Bone marrow (tissue), 2 donors: ENCODE measurements at regions not wholly inside any gene's neighbourhood (a gene's known extent, or its start where the extent isn't known, plus 50 kb on each side); places are given as distances from the start of the nearest gene placed in this dataset.
"Not testable (repeated sequence)": the region's sequence is repeated elsewhere in the genome, so short reads cannot be mapped to it uniquely, and the experiment has no call there.

ENCODE experiments used
- DNase-seq, 2 donors: peaks; one replicate each; lab custom pipeline; 2025; lab: John Stamatoyannopoulos, UW

DNA sequence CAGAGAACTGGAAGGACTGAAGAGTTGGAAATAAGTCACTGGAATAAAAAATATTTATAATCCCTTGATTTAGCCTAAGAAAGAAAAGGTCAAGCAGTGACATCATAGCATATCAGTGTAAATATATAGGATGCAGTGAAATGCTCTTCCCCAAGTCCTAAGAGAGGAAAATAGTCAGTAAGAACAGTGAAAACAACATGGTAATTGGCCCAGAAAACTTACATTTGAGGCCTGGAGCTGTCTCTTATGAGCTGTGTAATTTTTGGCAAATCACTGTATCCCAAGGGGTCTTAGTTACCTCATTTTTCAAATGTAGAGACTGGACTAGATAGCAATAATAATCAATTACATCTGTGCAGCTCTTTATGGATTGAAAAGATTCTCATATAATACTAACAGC lies 255.7 kb upstream of the AR start:
- DNase-seq = no peak

GRCh38 chrX:67289055-67289499 lies 254.7 kb upstream of the AR start:
- DNase-seq = no peak

- DNase-seq = no peak
Observed at GRCh38 chrX:67290489-67291220, 253.2 kb upstream of the AR start.

- no peak for DNase-seq
Observed at GRCh38 chrX:67295924-67296323, 247.9 kb upstream of the AR start.

- DNase-seq = no peak
Observed at GRCh38 chrX:67296395-67296794, 247.4 kb upstream of the AR start.

DNA sequence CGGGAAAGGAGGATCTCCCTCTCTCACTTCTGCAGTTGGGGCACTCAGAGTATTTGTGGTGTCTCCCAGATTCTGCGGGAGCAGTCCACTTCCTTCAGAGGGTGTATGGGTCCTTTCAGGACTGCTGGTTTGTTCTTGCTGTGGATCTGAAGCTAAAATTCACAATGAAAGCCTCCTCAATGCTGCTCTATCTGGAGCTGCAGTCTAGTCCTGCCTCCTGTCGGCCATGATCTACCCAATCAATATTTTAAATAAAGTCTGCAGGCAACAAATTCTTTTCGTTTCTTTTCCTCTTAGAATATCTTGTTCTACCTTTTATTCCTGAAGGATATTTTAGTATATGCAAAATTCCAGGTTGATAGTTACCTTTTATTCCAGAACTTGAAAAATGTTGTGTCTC lies 226.1 kb upstream of the AR start:
- DNase-seq = no peak

GRCh38 chrX:67328476-67328875 lies 215.3 kb upstream of the AR start:
- peak in 1 of 2 donors; percentile 75 for DNase-seq

DNA sequence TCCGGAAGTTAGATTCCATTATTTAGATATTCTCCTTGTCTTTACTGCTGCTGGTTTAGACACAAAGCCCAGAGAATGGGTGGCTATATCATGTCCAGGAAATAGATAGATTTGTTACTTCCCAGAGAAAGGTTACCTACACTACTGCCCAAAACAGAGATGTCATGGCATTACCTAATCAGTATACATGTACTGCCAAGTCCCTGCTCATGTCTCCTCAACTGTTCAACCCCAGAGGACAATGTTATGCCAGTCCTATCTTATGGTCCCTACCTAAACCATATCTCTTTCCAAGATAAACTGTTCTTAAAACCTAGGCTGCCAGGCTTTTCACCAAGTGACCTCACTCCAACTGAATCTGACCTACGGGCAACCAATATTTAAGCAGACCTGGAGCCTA lies 209.5 kb upstream of the AR start:
- no peak for DNase-seq

- DNase-seq = no peak
Observed at GRCh38 chrX:67338262-67338661, 205.6 kb upstream of the AR start.

- DNase-seq = no peak
Observed at GRCh38 chrX:67342138-67342537, 201.7 kb upstream of the AR start.

DNA sequence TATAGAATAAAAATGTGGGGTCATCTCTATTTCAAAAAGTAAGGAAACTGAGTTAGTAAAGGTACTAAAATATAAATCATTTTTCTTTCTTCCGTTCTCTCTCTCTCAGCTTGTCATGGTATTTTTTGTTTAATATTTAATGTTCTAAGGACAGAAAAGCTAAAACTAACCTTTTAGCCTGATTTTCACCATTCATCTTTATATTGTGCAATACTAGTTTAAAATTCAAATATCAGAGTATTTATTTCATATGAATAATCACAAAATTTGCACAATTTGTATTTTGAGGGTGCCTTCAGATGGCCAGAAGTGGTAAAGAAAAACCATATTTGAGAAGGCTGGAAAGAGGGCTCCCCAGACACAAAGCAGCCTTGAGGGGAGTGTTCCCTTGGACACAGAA lies 197.6 kb upstream of the AR start:
- DNase-seq = no peak

DNA sequence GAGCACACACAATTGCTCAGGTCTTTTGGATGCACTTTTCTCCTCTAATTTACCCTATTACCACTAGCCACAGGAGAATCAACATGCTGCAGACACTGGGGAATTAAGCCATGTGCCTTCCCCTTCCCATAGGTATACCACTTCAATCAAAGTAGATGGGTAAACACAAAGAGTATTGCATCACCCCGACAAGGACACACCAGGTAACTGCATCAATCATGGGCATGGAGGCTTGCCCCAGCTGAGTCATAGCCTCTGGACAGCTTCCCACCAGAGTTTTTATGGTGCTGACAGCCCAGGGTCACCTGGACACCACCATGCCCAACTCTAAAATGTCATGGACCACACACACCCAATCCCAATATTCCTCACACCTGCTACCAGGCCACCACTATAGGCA lies 197.2 kb upstream of the AR start:
- DNase-seq = no peak

- DNase-seq = no peak
Observed at GRCh38 chrX:67347145-67347544, 196.7 kb upstream of the AR start.

DNA sequence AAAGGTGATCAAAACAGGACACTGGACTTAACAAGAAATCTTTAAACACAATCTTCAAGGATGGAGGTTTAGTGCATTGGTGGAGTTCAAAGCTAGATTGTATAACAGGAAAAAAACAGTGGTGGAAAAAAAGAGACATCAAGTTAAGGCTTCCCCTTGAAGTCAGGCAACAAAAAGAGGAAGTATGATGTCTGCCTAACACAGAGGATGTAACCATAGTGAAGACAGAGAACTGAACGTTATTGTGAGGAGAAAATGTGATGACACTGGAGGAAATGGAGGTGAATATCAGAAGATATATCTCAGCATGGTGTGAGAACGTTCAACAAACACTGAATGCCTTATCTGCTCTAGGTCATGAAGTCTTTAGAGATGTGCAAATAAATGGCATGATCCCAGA lies 192.4 kb upstream of the AR start:
- DNase-seq = peak in 1 of 2 donors; percentile 55

DNA sequence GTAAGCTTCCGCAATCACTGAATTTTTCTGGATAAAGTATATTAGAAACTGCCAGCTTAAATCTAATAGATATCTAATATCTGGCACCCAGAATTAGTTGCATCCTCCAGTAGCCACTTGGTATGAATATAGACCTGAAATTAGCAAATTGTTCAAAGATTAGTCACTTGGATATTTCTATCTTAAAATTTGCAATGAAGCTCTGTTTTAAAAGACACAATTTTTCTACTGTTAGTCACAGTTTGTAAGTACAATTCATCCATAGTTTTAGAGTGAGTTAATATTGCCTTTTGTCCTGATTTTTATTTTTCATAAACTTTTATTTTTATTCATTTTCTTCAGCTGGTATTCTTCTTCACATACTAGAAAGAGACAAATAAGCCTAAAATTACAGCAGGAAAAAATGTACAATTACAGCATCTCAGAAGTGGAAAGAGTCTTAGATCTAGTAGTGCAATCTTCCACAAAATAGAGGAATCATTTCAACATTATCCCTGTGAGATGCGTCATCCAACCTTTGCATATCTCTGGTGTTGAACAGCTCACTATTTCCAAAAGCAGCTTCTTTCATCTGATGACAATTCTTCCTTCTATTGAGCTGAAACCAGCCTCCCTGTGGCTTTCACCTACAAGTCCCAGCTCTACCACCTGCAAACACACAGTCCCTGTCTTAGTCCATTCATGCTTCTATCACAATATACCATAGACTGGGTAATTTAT lies 190.0 kb upstream of the AR start:
- DNase-seq = no peak

DNA sequence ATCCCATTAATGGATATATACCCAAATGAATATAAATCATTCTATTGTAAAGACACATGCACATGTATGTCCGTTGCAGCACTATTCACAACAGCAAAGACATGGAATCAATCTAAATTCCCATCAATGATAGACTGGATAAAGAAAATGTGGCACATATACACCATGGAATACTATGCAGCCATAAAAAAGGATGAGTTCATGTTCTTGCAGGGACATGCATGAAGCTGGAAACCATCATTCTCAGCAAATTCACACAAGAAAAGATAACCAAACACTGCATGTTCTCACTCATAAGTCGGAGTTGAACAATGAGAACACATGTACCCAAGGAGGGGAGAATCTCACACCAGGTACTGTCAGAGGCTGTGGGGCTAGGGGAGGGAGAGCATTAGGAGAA lies 182.6 kb upstream of the AR start:
- DNase-seq = not testable (repeated sequence)

GRCh38 chrX:67384403-67384802 lies 159.4 kb upstream of the AR start:
- no peak for DNase-seq

DNA sequence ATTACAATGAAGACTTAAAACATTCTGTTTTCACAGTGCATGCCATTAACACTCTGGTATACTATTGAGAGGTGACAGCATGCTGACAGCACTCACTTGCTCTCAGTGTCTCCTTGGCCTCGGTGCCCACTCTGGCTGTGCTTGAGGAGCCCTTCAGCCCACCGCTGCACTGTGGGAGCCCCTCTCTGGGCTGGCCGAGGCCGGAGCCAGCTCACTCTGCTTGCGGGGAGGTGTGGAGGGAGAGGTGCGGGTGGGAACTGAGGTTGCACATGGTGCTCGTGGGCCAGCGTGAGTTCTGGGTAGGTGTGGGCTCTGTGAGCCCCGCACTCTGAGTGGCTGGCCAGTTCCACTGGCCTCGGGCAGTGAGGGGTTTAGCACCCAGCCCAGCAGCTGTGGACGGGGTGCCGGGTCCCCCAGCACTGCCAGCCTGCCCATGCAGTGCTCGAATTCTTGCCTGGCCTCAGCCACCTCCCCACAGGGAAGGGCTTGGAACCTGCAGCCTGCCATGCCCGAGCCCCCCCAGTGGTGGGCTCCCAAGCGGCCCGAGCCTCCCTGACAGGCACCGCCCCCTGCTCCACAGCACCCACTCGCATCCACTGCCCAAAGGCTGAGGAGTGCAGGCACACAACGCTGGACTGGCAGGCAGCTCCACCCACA lies 135.3 kb upstream of the AR start:
- DNase-seq = no peak

GRCh38 chrX:67415937-67416336 lies 127.9 kb upstream of the AR start:
- DNase-seq = no peak

- DNase-seq = no peak
Observed at GRCh38 chrX:67426946-67427345, 116.9 kb upstream of the AR start.

DNA sequence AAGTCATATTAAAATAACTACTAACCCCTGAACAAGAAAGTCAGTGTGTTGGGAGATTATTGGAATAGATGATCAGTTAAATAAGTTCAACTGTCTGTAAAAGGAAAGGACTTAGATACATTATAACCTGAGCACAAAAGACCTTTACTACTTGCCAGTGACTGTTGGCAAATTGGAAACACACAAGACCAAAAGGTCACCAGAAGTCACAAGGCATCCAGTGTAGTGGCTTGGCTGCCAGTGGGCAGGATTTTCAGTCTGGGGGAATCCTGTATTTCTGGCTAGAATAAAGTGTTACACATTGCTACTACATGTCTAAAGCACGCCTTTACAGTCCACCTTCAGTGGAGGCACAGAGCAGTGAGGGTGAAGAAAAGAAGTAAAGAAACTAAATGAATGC lies 108.3 kb upstream of the AR start:
- no peak for DNase-seq

DNA sequence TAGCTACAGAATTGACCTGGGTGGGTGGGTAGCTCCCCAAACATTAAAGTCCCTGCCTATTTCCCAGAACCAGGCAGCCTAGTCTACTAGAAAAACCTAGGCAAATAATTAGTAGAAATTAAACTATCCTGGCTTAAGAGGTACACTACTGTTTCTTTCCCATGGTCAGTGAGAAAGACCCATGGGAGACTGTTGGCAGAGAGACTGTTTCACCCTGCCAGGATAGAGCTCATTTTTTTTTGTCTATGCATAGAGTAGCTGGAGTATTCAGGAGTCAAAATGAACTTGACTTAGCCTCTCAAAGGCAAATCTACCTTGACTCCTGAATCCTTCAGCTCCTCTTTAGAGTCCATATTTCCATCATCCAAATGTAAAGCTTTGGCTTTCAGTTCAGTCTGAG lies 107.0 kb upstream of the AR start:
- DNase-seq = no peak

- no peak for DNase-seq
Observed at GRCh38 chrX:67437821-67438220, 106.0 kb upstream of the AR start.
